NB4 (cell line): ENCODE measurements at regions not wholly inside any gene's neighbourhood (a gene's known extent, or its start where the extent isn't known, plus 50 kb on each side); places are given as distances from the start of the nearest gene placed in this dataset.

Source experiments
- CTCF ChIP-seq: IDR thresholded peaks from one replicate; pipeline ENCODE4 v1.5.1; 2012; ENCODE audit warnings: low read depth, low read length
- POLR2A ChIP-seq: IDR thresholded peaks from 2 replicates; pipeline ENCODE4 v1.6.1; 2011; ENCODE audit warnings: mild to moderate bottlenecking; ENCODE audit not compliant: insufficient read length; ENCODE audit errors: extremely low read depth
- TF ChIP-seq, protein P1 (sequence below): IDR thresholded peaks from 2 replicates; pipeline ENCODE4 v1.6.1; 2011; ENCODE audit warnings: low read depth, low read length

DNA sequence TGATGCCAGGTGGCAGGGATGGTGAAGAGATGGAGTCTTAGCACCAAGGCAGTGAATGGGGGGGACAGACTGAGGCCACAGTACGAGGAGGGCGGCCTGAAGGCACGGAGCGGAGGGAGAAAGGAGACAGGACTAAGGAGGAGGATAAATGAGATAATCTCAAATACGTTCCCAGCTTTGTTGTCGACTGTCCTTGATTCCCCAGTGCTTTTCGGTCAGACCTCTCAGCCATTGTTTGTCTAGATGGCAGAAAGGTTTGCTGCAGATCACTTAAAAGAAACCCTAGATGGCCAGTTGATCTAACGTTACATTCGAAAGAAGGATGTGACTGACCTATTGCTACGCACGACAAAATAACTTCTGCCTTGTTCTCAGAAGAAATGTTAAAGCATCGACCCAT lies 479.0 kb downstream of the GATA3 start:
- TF ChIP-seq CTCF (no peak), POLR2A (no peak)
- TF ChIP-seq, protein P1, sequence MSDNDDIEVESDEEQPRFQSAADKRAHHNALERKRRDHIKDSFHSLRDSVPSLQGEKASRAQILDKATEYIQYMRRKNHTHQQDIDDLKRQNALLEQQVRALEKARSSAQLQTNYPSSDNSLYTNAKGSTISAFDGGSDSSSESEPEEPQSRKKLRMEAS = no peak
